HG03196 (cell line): ENCODE measurements at regions not wholly inside any gene's neighbourhood (a gene's known extent, or its start where the extent isn't known, plus 50 kb on each side); places are given as distances from the start of the nearest gene placed in this dataset.

Source experiments
- ATAC-seq: cut with Tn5 transposase; IDR thresholded peaks from one replicate; pipeline ENCODE4 v1.9.1; 2021; ENCODE audit not compliant: unreplicated experiment

GRCh38 chr14:85106506-85106905 is 423.4 kb upstream of the FLRT2 start:
- ATAC-seq = no peak

DNA sequence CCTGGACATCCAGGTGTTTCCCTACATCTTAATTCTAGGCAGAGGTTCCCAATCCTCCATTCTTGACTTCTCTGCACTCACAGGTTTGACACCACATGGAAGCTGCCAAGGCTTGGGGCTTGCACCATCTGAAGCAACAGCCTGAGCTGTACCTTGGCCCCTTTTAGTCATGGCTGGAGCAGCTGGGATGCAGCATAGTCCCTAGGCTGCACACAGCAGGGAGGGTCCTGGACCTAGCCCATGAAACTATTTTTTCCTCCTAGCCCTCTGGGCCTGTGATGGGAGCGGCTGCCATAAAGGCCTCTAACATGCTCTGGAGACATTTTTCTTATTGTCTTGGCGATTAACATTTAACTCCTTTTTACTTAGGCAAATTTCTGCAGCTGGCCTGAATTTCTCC is 417.2 kb upstream of the FLRT2 start:
- ATAC-seq = no peak

GRCh38 chr14:85115921-85116320 is 414.0 kb upstream of the FLRT2 start:
- ATAC-seq = no peak

DNA sequence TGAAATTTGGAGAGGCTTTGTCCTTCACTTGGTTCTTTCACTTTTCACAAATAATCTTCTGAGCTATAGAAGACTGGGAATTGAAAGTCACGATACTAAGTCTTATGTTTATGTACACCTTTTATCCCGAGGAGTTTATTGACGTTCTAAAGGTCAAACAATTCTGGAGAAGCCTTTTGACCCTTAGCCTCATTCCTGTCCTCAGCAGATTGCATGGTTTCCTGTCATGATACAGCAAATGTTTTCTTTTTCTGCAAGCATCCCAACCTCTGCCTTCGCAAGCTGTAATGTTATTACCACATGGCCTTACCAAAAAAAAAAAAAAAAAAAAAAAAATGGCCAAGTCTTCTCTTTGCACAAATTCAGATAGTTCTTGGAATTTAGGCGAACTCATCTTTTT is 411.7 kb upstream of the FLRT2 start:
- no peak for ATAC-seq

DNA sequence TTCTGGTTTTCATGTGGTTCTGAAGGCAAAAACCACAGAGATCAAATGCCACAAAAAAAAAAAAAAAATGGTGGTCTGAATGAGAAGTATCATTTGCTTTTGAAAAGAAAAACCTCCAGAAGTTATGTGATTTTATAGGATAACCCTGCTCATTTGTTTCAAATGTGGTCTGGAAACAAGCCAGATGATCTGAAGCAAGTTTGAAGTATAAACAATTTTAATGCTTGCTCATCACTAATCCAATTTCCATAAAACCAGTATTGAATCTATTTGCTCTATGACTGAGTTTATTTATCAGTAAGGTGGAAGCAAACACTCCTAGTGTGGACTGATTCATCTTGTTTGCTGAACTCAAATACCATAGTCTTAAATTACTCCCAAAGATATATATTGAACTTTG is 407.3 kb upstream of the FLRT2 start:
- no peak for ATAC-seq

DNA sequence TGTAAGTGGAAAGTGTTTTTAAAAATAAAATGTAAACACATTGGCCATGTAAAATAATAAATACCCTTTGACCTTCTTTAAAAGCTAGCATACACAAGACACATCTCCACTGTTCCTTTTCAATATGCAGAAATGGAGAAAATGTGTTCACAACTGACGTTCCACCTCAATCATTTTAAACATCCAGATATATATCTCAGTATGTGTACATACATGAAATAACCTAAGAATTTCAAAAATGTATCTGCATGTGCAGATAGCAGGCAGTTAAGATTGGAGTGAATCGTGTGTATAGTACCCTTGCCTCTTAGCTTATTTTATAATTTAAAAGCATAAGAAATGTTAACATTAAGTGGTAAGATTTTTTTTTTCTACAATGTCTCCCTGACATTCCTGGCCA is 406.2 kb upstream of the FLRT2 start:
- ATAC-seq = no peak

GRCh38 chr14:85124631-85125290 is 405.2 kb upstream of the FLRT2 start:
- ATAC-seq = no peak

DNA sequence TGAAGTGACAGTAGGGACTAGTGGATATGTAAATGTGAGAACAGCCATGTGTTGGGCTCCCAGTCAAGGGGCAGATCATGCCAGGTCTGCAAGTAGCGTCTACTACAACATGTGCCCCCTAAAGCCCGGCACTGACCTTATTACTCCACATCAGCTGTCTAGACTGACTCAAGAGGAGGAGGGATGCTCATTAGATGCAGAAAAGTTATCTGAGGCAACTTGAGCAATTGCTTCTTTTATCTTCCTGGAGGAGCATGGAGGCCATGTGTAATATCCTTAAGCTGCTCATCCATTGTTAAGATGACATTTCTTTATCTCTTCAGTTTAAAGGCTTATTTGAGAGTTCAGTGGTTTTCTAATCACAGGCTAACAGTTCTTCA is 404.7 kb upstream of the FLRT2 start:
- no peak for ATAC-seq

- no peak for ATAC-seq
Measured at GRCh38 chr14:85129921-85130320, 400.0 kb upstream of the FLRT2 start.

GRCh38 chr14:85131226-85131922 is 398.6 kb upstream of the FLRT2 start:
- no peak for ATAC-seq

DNA sequence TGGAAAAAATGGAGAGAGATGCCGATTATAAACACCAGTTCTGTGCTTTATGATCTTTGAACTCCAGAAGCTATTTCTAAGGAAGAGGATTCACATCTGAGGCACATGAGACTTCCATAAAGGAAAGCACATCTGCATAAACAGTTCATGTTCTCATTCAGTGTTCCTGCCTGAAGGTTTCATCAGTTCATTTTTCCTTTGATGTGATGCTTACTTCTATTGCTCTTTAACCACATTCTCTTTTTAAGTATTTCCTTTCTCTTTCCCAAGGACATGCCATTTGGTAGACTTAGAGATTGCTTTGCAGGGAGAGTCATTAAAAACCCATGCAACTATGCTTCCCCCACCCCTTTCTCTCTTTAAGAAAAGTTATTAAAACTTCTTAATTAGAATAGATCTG is 387.0 kb upstream of the FLRT2 start:
- no peak for ATAC-seq

DNA sequence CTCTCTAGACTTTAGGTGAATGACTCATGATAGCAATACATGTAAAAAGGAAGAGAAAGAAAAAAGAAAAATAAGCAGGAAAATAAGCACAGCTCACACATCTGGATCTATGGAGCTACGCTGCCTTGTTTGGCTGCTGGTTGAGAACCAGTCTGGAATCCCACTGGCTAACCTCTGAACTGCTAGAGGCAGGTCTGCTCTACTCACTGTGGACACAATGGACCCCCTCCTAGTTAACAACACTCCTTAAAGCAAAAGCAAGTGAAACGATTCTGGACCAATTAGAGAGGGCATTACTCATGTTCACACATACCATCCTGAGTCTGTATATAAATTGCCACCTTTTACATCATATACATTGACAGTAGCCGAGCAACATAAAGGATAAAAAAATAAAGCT is 383.2 kb upstream of the FLRT2 start:
- no peak for ATAC-seq

DNA sequence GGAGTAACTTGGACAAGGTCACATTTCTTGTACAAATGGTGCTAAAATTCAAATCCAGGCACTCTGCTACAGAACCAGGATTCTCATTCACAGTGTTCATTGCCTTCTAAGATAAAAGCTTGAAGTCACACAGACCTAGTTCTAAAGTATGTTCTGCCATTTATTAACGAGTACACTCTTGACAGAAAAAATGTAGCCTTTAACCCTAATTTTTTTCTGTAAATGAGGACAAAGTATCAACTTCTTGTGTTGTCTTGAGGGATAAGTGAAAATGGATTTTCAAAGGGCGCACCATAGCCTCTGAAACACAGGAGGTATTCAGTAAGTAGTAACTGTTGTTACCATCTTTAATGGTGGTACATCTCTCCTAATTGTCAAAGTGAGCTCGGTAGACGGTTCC is 379.8 kb upstream of the FLRT2 start:
- no peak for ATAC-seq

DNA sequence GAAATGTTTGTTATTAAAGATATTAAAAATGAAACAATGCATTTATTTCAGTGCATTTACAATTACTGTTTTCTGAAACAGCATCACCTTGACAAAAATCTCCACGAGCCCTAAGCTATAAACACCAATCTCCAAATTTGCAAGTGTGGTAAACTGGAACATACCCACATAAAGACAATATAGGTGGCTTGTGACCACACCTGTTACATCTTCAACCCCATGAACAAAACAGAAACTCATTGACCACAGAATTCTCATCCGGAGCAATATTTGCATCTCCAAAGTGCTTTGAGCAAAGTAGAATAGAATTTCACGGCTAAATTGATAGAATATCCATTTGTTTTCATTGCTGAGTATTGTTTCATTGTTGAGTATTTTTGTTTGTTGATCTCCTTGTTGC is 375.2 kb upstream of the FLRT2 start:
- no peak for ATAC-seq

DNA sequence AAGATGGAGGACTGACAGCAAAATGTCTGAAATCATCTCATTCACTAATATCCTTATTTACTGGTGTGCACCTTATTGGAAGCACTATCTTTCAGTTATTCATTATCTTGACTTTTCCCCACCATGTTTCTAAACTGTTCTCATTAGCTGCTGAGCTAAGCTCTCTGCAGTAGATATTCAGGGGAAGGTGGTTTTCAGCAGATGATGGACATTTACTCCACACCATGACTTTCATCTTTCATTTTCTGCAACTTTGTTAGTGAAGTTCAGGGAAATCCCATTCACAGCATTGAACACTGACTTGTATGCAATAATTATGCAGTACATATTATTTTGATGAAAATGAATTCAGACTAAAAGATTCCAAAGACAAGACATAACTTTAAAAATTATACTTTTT is 373.6 kb upstream of the FLRT2 start:
- ATAC-seq = no peak

DNA sequence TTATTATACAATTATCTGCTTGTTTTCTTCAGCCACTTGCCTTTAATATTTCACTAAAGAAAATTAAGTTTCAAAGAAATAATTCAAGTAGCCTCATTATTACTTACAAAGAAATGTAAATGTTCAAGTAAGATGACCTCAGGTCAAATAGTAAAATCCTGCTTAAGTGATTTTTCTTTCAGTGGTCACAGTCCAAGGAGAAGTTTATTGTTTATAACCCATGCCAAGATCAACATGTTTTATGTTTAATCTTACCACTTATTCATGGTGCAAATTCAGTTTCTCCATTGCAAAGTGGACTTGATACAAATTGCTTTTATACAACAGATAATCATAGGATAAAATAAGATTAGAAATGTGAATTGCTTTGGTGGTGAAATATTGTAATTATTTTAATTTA is 370.2 kb upstream of the FLRT2 start:
- no peak for ATAC-seq

DNA sequence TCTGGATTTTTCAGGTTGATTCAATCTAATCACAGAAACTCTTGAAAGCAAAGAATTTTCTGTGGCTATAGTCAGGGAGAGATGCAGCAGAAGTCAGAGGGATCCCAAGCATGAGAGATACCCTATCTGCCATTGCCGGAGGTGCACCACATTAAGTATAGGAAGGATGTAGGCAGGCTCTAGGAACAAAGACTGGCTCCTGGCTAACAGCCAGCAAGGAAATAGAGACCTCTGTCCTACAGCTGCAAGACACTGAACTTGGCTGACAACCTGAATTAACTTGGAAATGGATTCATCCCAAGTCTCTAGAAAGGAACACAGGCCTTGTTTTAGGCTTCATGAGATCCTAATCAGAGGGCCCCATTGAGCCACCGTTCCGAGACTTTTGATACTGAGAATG is 364.9 kb upstream of the FLRT2 start:
- no peak for ATAC-seq

- ATAC-seq = no peak
Measured at GRCh38 chr14:85169381-85169780, 360.6 kb upstream of the FLRT2 start.

GRCh38 chr14:85172290-85172689 is 357.7 kb upstream of the FLRT2 start:
- ATAC-seq = no peak

- no peak for ATAC-seq
Measured at GRCh38 chr14:85172889-85173477, 357.0 kb upstream of the FLRT2 start.

- no peak for ATAC-seq
Measured at GRCh38 chr14:85175556-85175955, 354.4 kb upstream of the FLRT2 start.

- no peak for ATAC-seq
Measured at GRCh38 chr14:85178864-85179263, 351.1 kb upstream of the FLRT2 start.

- ATAC-seq = no peak
Measured at GRCh38 chr14:85180876-85181275, 349.1 kb upstream of the FLRT2 start.
